SH-SY5Y (cell line): ENCODE measurements at regions not wholly inside any gene's neighbourhood (a gene's known extent, or its start where the extent isn't known, plus 50 kb on each side); places are given as distances from the start of the nearest gene placed in this dataset.

Experiments used
- GATA2 ChIP-seq: IDR thresholded peaks from 2 replicates; pipeline ENCODE4 v1.6.1; 2011; ENCODE audit warnings: mild to moderate bottlenecking, low read depth, low read length
- GATA3 ChIP-seq: IDR thresholded peaks from 2 replicates; pipeline ENCODE4 v1.6.1; 2011; ENCODE audit warnings: low read depth, mild to moderate bottlenecking, low read length, moderate library complexity

DNA sequence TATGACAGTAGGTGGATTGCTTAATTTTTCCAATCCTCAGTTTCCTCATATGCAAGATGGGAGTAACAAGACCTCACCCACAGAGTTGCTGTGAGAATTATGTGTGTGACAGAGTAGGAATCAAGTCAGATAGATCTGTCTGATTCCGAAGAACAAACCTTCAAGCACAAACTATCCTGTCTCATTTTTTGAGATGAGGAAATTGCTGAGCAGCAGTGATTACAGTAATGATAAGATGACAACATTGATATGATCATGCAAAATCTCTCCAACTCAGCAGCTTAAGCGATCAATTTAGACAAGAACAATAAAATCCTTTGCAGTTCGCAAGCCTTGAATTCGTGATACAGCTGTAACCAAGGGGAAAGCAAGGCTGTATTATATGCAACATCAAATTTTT, 474.1 kb downstream of the OMA1 start:
- TF ChIP-seq GATA2 (no peak), GATA3 (no peak)
